ENCODE measurements at regions not wholly inside any gene's neighbourhood (a gene's known extent, or its start where the extent isn't known, plus 50 kb on each side); places are given as distances from the start of the nearest gene placed in this dataset.
"Not testable (repeated sequence)": the region's sequence is repeated elsewhere in the genome, so short reads cannot be mapped to it uniquely, and the experiment has no call there.

GRCh38 chr5:99470636-99471035, 541.8 kb upstream of the CHD1 start:
- H3K4ac ChIP-seq (replicated peaks; ENCODE audit: insufficient read length, low read depth, low read length); H3K4me1 ChIP-seq (replicated peaks in 1 of 4; ENCODE audit: control insufficient read depth in 3 of 4, insufficient read depth in 4 of 4, low read length in 3 of 4); H3K4me2 ChIP-seq (ENCODE audit: insufficient read depth in 1 of 2, low read depth in 2 of 2, low read length in 2 of 2); H3K9me3 ChIP-seq (ENCODE audit: insufficient read depth in 2 of 2, low read depth in 1 of 2, low read length in 1 of 2); POLR2A ChIA-PET (ENCODE audit: partially characterized antibody); H3K27ac ChIP-seq (ENCODE audit: low read depth, low read length); H3K27me3 ChIP-seq (replicated peaks in 1 of 4; ENCODE audit: control insufficient read depth in 3 of 4, extremely low read depth in 1 of 4, insufficient read depth in 3 of 4, low read length in 3 of 4); H2AFZ ChIP-seq (ENCODE audit: low read length); H3K36me3 ChIP-seq (ENCODE audit: control insufficient read depth in 2 of 4, insufficient read depth in 4 of 4, low read length in 3 of 4); H2BK12ac ChIP-seq (ENCODE audit: low read depth, low read length); H2BK5ac ChIP-seq (ENCODE audit: low read depth, low read length); H3K18ac ChIP-seq (ENCODE audit: extremely low read depth, low read length); FAIRE-seq; H3K79me1 ChIP-seq (ENCODE audit: low read depth, low read length); H3K56ac ChIP-seq (replicated peaks; ENCODE audit: insufficient read length, low read depth, low read length); DNase-seq (ENCODE audit: low read depth in 1 of 2, low spot score in 2 of 2); H2BK20ac ChIP-seq (ENCODE audit: low read length); H3K14ac ChIP-seq (ENCODE audit: insufficient read length); H2BK15ac ChIP-seq (ENCODE audit: low read length); H3K23ac ChIP-seq (ENCODE audit: insufficient read length); H3K9ac ChIP-seq (replicated peaks in 1 of 4; ENCODE audit: extremely low read depth in 1 of 4, low read depth in 3 of 4, low read length in 3 of 4); H3K23me2 ChIP-seq (ENCODE audit: low read depth, low read length); H3K4me3 ChIP-seq (ENCODE audit: extremely low read depth in 1 of 4, insufficient read depth in 2 of 4, low read depth in 3 of 4, low read length in 4 of 4); H4K8ac ChIP-seq (ENCODE audit: extremely low read depth, insufficient read depth, low read length); H2AK5ac ChIP-seq (ENCODE audit: low read depth, low read length); H3K79me2 ChIP-seq (ENCODE audit: control insufficient read depth in 1 of 2, insufficient read depth in 2 of 2, low read length in 2 of 2); H4K20me1 ChIP-seq (replicated peaks in 1 of 2; ENCODE audit: control insufficient read depth in 1 of 2, insufficient read depth in 2 of 2, low read length in 2 of 2); H4K91ac ChIP-seq (replicated peaks; ENCODE audit: insufficient read length, low read length); H2BK120ac ChIP-seq (replicated peaks; ENCODE audit: low read depth, low read length); CTCF ChIA-PET (ENCODE audit: partially characterized antibody); H4K5ac ChIP-seq (ENCODE audit: insufficient read length, low read depth, low read length): not testable (repeated sequence)
- 95% methylated on average over 3 of the region's 3 CpGs; no CpG with 5 or more reads in 1 of the 2 experiments for WGBS, 2 experiments (ENCODE audit: extremely low coverage in 1 of 2, insufficient coverage in 1 of 2, insufficient read length in 1 of 2, insufficient replicate concordance in 2 of 2, low coverage in 1 of 2, low lambda C conversion rate in 2 of 2, missing lambda C conversion rate in 1 of 2)

All from H1 (cell line).